LNCAP (cell line): ENCODE measurements at regions not wholly inside any gene's neighbourhood (a gene's known extent, or its start where the extent isn't known, plus 50 kb on each side); places are given as distances from the start of the nearest gene placed in this dataset.

Experiments used
- TF ChIP-seq, protein P1 (sequence below): fragments of 450-650 bp; IDR thresholded peaks from 2 replicates; pipeline ENCODE4 v1.5.1; 2017; ENCODE audit warnings: mild to moderate bottlenecking

DNA sequence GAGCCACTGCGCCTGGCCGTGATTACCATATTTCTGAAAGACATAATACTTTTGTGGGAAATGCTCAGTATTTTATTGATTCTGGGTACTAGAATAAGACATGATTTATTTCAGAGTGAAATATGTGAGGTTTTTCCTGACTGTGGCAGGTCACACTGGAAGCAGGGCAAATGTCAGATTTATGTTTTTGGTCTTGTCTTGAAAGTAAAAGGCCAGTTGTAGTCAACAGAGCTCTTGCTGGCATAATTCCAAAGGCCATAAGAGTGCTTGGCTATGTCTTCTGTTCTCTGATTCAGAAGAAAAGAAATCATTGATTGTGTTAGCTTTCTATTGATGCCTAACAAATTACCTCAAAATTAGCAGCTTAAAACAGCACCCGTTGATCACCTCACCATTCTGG lies 176.4 kb downstream of the TJP1 start:
- TF ChIP-seq, protein P1, sequence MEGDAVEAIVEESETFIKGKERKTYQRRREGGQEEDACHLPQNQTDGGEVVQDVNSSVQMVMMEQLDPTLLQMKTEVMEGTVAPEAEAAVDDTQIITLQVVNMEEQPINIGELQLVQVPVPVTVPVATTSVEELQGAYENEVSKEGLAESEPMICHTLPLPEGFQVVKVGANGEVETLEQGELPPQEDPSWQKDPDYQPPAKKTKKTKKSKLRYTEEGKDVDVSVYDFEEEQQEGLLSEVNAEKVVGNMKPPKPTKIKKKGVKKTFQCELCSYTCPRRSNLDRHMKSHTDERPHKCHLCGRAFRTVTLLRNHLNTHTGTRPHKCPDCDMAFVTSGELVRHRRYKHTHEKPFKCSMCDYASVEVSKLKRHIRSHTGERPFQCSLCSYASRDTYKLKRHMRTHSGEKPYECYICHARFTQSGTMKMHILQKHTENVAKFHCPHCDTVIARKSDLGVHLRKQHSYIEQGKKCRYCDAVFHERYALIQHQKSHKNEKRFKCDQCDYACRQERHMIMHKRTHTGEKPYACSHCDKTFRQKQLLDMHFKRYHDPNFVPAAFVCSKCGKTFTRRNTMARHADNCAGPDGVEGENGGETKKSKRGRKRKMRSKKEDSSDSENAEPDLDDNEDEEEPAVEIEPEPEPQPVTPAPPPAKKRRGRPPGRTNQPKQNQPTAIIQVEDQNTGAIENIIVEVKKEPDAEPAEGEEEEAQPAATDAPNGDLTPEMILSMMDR, result no peak

DNA sequence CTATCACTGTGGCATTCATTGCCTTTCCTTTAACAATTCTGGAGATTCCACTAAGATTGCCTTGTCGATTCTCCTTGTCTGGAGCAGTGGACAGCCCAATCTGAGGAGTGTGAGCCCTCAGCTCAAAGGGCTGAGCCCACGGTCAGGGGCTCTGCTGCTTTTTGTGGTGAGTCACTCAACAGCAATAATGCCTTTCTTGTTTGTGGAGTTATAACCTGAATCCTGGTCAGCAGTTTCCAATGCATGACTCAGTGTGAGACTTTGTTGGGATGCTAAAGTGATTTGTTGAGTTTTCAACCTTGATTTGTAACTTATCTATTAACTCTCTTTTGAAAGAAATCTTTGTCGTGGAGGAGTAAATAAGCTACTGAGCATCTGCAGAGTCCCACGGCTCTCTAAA lies 183.5 kb downstream of the TJP1 start:
- TF ChIP-seq, protein P1, result no peak

DNA sequence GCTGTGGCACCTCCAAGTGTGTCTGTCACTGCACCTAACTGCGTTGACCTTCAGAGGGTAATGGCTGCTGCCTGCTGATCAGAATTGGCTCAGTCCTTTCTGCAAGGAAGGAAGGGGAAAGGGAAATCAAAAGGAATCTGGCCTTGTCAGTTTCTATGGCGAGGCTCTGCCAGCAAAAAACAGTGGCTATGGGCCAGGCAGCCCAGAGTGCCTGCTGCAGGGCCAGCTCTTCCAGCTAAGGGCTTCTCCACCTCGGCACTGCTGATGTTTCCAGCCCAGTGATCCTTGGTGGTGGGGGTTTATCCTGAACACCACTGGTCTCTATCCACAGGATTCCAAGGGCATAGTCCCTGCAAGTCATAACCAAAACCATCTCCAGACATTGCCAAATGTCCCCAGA lies 184.3 kb downstream of the TJP1 start:
- TF ChIP-seq, protein P1, result no peak

DNA sequence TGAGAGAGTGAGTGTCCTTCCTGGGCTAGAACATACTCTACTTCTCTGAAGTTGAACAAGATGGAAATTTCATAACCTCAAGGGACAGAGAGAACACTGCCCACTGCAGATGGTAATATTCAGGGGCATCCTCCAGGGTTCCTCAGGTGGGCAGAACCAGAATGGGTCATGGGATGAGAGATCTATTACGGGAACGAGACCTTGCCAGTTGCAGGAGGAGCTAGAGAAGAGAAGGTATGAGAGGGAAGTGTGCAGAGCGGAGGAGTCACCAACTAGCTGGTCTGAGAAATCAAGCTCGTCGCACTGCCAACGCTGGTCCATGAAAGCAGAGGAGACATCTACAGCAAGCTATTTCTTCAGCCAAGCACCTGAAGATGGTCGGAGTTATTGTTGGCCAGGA lies 184.7 kb downstream of the TJP1 start:
- TF ChIP-seq, protein P1, result no peak

DNA sequence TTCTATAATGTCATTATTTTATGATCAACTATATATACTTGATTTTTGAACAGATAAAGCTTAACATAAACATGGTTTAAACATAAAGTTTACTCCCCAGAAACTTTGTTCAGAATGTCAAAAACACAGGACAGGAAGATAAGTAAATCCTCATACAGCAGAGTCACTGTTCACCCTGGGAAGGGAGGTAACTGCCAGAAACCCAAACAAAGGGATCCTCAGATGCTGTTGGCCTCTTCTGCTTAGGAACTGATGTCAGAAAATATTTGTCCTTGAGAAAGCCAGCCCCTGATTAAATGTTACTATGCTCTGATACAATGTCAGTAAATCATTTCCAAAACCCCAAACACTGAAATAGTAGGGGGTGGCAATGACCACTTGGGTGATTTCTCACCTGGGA lies 185.3 kb downstream of the TJP1 start:
- TF ChIP-seq, protein P1, result no peak

DNA sequence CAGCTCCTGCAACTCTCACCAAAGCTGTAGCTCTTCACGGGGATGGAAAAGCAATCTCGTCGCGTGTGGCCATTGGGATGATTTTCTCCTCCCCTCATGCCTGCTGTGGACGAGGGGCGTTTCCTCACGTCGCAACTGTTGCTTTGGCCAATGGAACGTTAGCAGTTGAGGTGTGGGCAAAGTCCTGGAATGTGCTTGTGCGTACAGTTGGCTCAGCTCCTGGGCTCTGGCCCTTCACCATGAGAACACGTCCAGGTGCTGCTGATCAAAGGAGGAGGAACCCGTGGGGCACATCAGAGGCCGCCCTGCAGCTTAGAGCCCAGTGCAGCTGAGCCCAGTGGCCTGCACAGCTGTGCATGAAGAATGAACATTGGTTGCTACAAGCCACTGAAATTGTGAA lies 186.1 kb downstream of the TJP1 start:
- TF ChIP-seq, protein P1, result no peak

DNA sequence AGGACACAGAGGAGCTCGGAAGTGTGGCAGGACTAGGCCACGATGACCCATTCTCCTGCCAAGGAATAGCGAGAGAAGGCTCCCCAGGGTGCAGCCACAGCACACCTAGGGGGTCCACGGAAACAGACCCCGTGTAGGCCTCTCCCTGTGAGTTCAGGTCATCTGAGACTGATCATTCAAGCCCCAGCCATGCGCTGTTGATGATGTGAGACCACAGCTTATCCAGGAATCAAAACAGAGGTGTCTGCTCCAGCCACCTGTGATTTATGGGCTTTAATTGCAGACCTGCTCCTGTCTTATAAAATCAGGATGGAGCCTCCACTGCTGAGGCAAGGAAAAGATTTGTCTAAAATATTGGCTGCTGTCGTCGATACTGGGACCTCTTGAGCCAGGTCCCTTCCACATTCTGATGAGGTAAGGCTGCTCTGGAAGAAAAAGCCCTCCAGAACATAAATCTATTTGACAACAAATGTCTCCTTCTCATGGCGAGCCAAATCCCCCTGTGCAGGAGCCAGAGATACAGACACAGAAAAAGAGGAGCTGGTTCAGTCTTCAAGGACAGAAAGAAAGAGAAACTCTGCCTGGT lies 186.7 kb downstream of the TJP1 start:
- TF ChIP-seq, protein P1, result no peak

DNA sequence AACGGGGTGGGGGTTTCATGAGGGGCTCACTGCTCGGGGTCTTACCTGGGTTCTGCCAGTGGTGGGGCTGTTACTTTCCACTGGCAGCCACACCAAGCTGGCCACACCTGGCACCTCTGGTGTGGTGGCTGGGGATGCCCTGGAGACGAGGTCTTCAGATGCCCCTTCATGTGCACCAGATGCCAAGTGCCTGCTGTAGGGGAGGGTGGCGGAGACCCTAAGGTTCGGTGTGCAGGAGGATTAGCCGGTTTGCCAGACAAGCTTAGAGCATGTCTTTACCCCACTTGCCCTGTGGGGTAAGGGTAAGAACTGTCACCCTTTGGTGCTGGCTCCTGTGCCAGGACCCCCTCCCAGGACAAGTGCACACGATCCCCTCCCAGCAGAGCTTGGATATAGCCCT lies 188.3 kb downstream of the TJP1 start:
- TF ChIP-seq, protein P1, result no peak
